ENCODE measurements at regions not wholly inside any gene's neighbourhood (a gene's known extent, or its start where the extent isn't known, plus 50 kb on each side); places are given as distances from the start of the nearest gene placed in this dataset.

- TF ChIP-seq CTCF (IDR thresholded peaks at IDR 0.05) (no peak), POLR2A (IDR thresholded peaks at IDR 0.05) (no peak)
Measured at GRCh38 chr11:103803062-103803461, 233.4 kb upstream of the DDI1 start.
